Transverse colon (tissue), 4 donors: ENCODE measurements at regions not wholly inside any gene's neighbourhood (a gene's known extent, or its start where the extent isn't known, plus 50 kb on each side); places are given as distances from the start of the nearest gene placed in this dataset.

Experiments
- DNase-seq: peaks from one replicate; pipeline ENCODE4 v3.0.0-alpha.2; 2019
- H3K27ac ChIP-seq, 4 donors: fragments of 200-600 bp; sonication (generic); 2 replicates each; pipeline ENCODE4 v1.5.1; 2016 to 2018; ENCODE audit warnings: inconsistent platforms in 4 of 4
- H3K27me3 ChIP-seq: fragments of 200-600 bp; sonication (generic); 2 replicates; pipeline ENCODE4 v1.5.1; 2017; ENCODE audit warnings: inconsistent platforms
- H3K36me3 ChIP-seq, 4 donors: fragments of 200-600 bp; sonication (generic); 2 replicates each; pipeline ENCODE4 v1.5.1; 2017 to 2019; ENCODE audit warnings: inconsistent platforms in 4 of 4
- H3K4me1 ChIP-seq, 4 donors: fragments of 200-600 bp; sonication (generic); 2 replicates each; pipeline ENCODE4 v1.5.1; 2017 to 2020; ENCODE audit warnings: inconsistent platforms in 4 of 4
- H3K4me3 ChIP-seq, 4 donors: fragments of 200-600 bp; sonication (generic); 1 replicate in 1 of 4; 2 replicates in 3 of 4; pipeline versions ENCODE4 v1.5.1 to v1.6.1; 2017 to 2019; ENCODE audit warnings: inconsistent platforms in 4 of 4
- H3K9me3 ChIP-seq, 2 donors: fragments of 200-600 bp; sonication (generic); 2 replicates each; pipeline ENCODE4 v1.5.1; 2017 to 2019; ENCODE audit warnings: inconsistent platforms in 2 of 2
- CTCF ChIP-seq, 5 experiments: fragments of 200-600 bp in 3 of 5; fragments of 450-650 bp in 2 of 5; sonication (generic) in 3 of 5; IDR thresholded peaks; 1 replicate in 2 of 5; 2 replicates in 3 of 5; pipeline ENCODE4 v1.5.1; 2016 to 2017; ENCODE audit warnings: antibody characterized with exemption in 5 of 5, inconsistent platforms in 3 of 5, mild to moderate bottlenecking in 2 of 5, moderate library complexity in 1 of 5
- EP300 ChIP-seq: sonication (generic); formaldehyde crosslinking; IDR thresholded peaks from one replicate; pipeline ENCODE4 v1.6.1; 2017; ENCODE audit warnings: antibody characterized with exemption, low read depth
- POLR2A ChIP-seq: fragments of 450-650 bp; IDR thresholded peaks from one replicate; pipeline ENCODE4 v1.6.1; 2016; ENCODE audit warnings: antibody characterized with exemption, mild to moderate bottlenecking, moderate library complexity
- POLR2AphosphoS5 ChIP-seq, 3 donors: sonication (generic); formaldehyde crosslinking; IDR thresholded peaks; one replicate each; pipeline ENCODE4 v1.6.1; 2016; ENCODE audit warnings: antibody characterized with exemption in 3 of 3
- WGBS, 2 donors: methylation state at CpG; one replicate each; pipeline ENCODE4 v1.1.5; 2018; ENCODE audit warnings: low coverage in 1 of 2; 5-methylcytosine and 5-hydroxymethylcytosine counted together
- in situ Hi-C, 4 donors: fragments of 200-750 bp; cut with MboI; loops; one replicate each; pipeline versions ENCODE4 v1.15.0 to v1.15.1; 2017; ENCODE audit warnings: low sequenced_read_pairs in 3 of 4, low pct_ligation_motif_present in 1 of 4, low pct_unique_long_range_greater_than_20kb in 1 of 4
- intact Hi-C: fragments of 100-400 bp; cut with DNase I; formaldehyde crosslinking; loops from one replicate; pipeline ENCODE4 v1.15.1; 2023; ENCODE audit warnings: low total_unique reads

DNA sequence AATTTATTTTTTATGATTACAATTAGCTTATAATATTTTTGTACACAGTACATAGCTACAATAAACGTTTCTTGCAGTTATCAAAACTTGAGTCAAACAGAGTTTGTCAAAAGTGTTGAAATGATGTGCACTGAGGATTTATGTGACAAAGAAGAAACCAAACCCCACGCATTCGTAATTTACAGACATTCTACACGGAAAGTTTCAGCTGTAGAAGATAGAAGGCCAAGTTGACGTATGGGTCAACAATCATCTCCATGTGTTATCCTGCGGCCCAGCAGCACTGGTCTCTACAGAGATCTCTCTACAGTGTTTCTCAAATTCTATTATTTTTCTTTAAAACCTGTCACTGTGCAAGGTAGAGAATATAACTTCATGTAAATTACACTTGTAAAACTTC lies 1507.6 kb downstream of the PCDH9 start:
- WGBS, 2 donors: 82 to 85% methylated on average over 6 of the region's 6 CpGs
- TF ChIP-seq POLR2A (no peak), EP300 (no peak), POLR2AphosphoS5 (IDR thresholded peaks at IDR 0.05) (no peak), CTCF (IDR thresholded peaks at IDR 0.05) (no peak)
- Histone ChIP-seq H3K4me1 (no peaks in the 10 kb centered on the region), H3K9me3 (peaks cover 4 to 6% of the 10 kb centered on the region in 2 donors), H3K36me3 (no peaks in the 10 kb centered on the region), H3K27ac (no peak overlapping the region), H3K4me3 (no peak overlapping the region), H3K27me3 (no peaks in the 10 kb centered on the region)
- DNase-seq: no peak
- in situ Hi-C loops (no loop called here), intact Hi-C loops (no loop called here)

GRCh38 chr13:65719831-65720230 lies 1510.3 kb downstream of the PCDH9 start:
- H3K4me1 ChIP-seq: no peaks in the 10 kb centered on the region
- H3K4me3 ChIP-seq: no peak overlapping the region
- WGBS, 2 donors: 76 to 88% methylated on average over 2 of the region's 2 CpGs
- TF ChIP-seq POLR2A (no peak), CTCF (IDR thresholded peaks at IDR 0.05) (no peak), POLR2AphosphoS5 (IDR thresholded peaks at IDR 0.05) (no peak), EP300 (no peak)
- DNase-seq: no peak
- no peaks in the 10 kb centered on the region for H3K36me3 ChIP-seq
- intact Hi-C loops: no loop called here
- H3K9me3 ChIP-seq: peaks cover 7 to 9% of the 10 kb centered on the region in 2 donors
- no peaks in the 10 kb centered on the region for H3K27me3 ChIP-seq
- no peak overlapping the region for H3K27ac ChIP-seq
- in situ Hi-C loops: no loop called here

DNA sequence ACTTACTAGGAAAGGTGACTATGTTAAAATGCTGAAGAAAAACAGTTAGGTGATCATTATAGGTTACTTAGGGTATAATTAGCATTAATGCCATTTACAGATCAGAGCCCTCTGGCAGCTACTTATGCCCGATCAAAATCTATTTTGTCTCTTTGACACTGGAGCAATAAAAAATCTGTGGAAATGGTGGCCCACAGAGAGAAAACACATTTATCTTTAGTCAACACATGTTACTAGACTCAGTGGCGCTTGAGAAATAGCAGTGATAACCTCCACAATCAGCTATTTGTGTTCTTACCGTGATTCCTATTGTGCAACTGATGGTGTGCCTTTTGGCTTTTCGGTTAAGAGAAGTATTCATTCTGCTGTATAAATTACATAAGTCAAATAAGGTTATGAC lies 1519.6 kb downstream of the PCDH9 start:
- Histone ChIP-seq H3K4me1 (no peaks in the 10 kb centered on the region), H3K9me3 (no peaks in the 10 kb centered on the region), H3K27me3 (no peaks in the 10 kb centered on the region), H3K36me3 (no peaks in the 10 kb centered on the region), H3K4me3 (no peak overlapping the region), H3K27ac (no peak overlapping the region)
- DNase-seq: no peak
- TF ChIP-seq POLR2A (no peak), EP300 (no peak), POLR2AphosphoS5 (IDR thresholded peaks at IDR 0.05) (no peak), CTCF (IDR thresholded peaks at IDR 0.05) (no peak)
- intact Hi-C loops (no loop called here), in situ Hi-C loops (no loop called here)
- 59 to 92% methylated on average over 2 to 4 of the region's 4 CpGs for WGBS, 2 donors

DNA sequence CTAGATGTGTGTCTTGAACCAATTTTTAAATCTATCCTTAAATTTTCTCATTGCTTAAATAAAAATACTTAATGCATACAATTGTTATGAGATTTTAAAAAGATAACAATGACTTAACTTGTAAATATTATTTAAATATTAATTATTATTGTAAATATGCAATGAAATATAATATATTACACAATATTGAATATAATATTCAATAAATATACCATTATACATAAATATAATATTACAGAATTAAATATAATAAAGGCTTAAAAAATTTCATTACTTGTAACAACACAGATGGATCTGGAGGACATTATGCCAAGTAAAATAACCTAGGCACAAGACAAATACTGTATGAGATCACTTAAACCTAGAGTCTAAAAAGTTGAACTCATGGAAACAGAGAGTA lies 1532.3 kb downstream of the PCDH9 start:
- TF ChIP-seq POLR2AphosphoS5 (IDR thresholded peaks at IDR 0.05) (no peak), EP300 (no peak), CTCF (IDR thresholded peaks at IDR 0.05) (no peak), POLR2A (no peak)
- intact Hi-C loops: no loop called here
- DNase-seq: no peak
- no peaks in the 10 kb centered on the region for H3K27me3 ChIP-seq
- no peak overlapping the region for H3K27ac ChIP-seq
- in situ Hi-C loops: no loop called here
- no peaks in the 10 kb centered on the region for H3K36me3 ChIP-seq
- H3K9me3 ChIP-seq: no peaks in the 10 kb centered on the region
- no peak overlapping the region for H3K4me3 ChIP-seq
- no peaks in the 10 kb centered on the region for H3K4me1 ChIP-seq
